Heart right ventricle (tissue), 16 donors: ENCODE measurements at regions not wholly inside any gene's neighbourhood (a gene's known extent, or its start where the extent isn't known, plus 50 kb on each side); places are given as distances from the start of the nearest gene placed in this dataset.

Source experiments
- ATAC-seq, 8 donors: fragments of 200-7000 bp; cut with Tn5 transposase; one replicate each; pipeline ENCODE4 v1.9.1; 2020; ENCODE audit warnings: mild to moderate bottlenecking in 8 of 8, moderate library complexity in 8 of 8, moderate number of reproducible peaks in 1 of 8
- DNase-seq, 2 donors: peaks; one replicate each; pipeline ENCODE4 v3.0.0-alpha.2; 2020
- H3K27ac ChIP-seq, 10 donors: fragments of 200-600 bp; sonication (generic) in 2 of 10; one replicate each; pipeline versions ENCODE4 v1.5.0 to v1.8.0; 2020 to 2022; ENCODE audit warnings: mild to moderate bottlenecking in 3 of 10
- H3K27me3 ChIP-seq, 7 donors: fragments of 200-600 bp; one replicate each; pipeline ENCODE4 v1.8.0; 2021 to 2022; ENCODE audit warnings: mild to moderate bottlenecking in 2 of 7
- H3K36me3 ChIP-seq, 9 donors: fragments of 200-600 bp; sonication (generic) in 1 of 9; one replicate each; pipeline versions ENCODE4 v1.5.0 to v1.8.0; 2020 to 2022; ENCODE audit warnings: mild to moderate bottlenecking in 2 of 9
- H3K4me1 ChIP-seq, 9 donors: fragments of 200-600 bp; sonication (generic) in 1 of 9; one replicate each; pipeline versions ENCODE4 v1.5.0 to v1.8.0; 2020 to 2022; ENCODE audit warnings: mild to moderate bottlenecking in 4 of 9
- H3K4me3 ChIP-seq, 10 donors: fragments of 200-600 bp; sonication (generic) in 2 of 10; one replicate each; pipeline versions ENCODE4 v1.5.0 to v1.8.0; 2020 to 2022; ENCODE audit warnings: mild to moderate bottlenecking in 7 of 10, moderate library complexity in 2 of 10
- H3K9me3 ChIP-seq, 11 donors: fragments of 200-600 bp in 10 of 11; sonication (generic) in 2 of 11; one replicate each; pipeline versions ENCODE4 v1.5.0 to v1.8.0; 2013 to 2022; ENCODE audit warnings: mild to moderate bottlenecking in 2 of 11, control low read depth in 1 of 11, moderate library complexity in 1 of 11
- CTCF ChIP-seq, 9 donors: fragments of 200-600 bp; sonication (generic) in 2 of 9; IDR thresholded peaks; one replicate each; pipeline versions ENCODE4 v1.5.0 to v1.8.0; 2021 to 2022; ENCODE audit warnings: antibody characterized with exemption in 9 of 9, mild to moderate bottlenecking in 5 of 9, moderate library complexity in 1 of 9
- WGBS, 2 donors: extraction: QIAGEN DNeasy Blood & Tissue Kit; methylation state at CpG; one replicate each; pipeline ENCODE4 v1.1.7; 2013; ENCODE audit warnings: inconsistent platforms in 1 of 2; 5-methylcytosine and 5-hydroxymethylcytosine counted together
- intact Hi-C, 10 donors: fragments of 100-400 bp; cut with DNase I; formaldehyde crosslinking; loops; one replicate each; pipeline versions ENCODE4 v1.11.1 to v1.14.2; 2022
- donor health status: Arrhythmogenic right ventricular cardiomyopathy.
- donor health status: ischemic (EF 13 %, LVEDD 7.1; RV severe dilation, severe dysfunction).
- donor health status: healthy with polysubstance abuse.
- donor health status: DM: no; HTN: yes; CAD: no.
- donor health status: DM: no; HTN: no; CAD: no.
- donor health status: ischemic (EF 25% LVEDD 6.9; RV normal size, moderate dysfunction).
- donor health status: ischemic (EF 25% LVEDD 5.7; RV mildly dilated, moderate dysfunction).
- donor health status: healthy.
- donor health status: DM: yes; HTN: yes; CAD: no.
- donor health status: Ischemic cardiomyopathy.
- donor health status: ischemic (EF 35%, LVEDD 5.7; RV mildly dilated, moderate dysfunction).
- donor health status: nonischemic (EF 11% LVEDD 7.7; RV severe dilation, severe dysfunction).
- donor health status: DM: yes; HTN: yes; CAD: no.
- donor health status: PGD.
- donor health status: ischemic (EF 29% LVEDD 5.4; RV normal size, mild dysfunction).
- donor health status: nonischemic (EF 23%, LVEDD 6.1; RV moderate dilation, normal function).

- 23 to 26% methylated on average over 15 of the region's 15 CpGs for WGBS, 2 donors
- ATAC-seq (no peak), DNase-seq (no peak)
- H3K27me3 ChIP-seq: peaks cover 0 to 81% (median 63%) of the 10 kb centered on the region in 7 donors
- peaks cover 0 to 17% (median 4%) of the 10 kb centered on the region in 11 donors for H3K9me3 ChIP-seq
- H3K27ac ChIP-seq: no peak overlapping the region
- H3K4me3 ChIP-seq: peak overlapping the region in 2 of 10 donors; percentile 38 to 41
- H3K36me3 ChIP-seq: no peaks in the 10 kb centered on the region
- peaks cover 0 to 13% (median 7%) of the 10 kb centered on the region in 9 donors for H3K4me1 ChIP-seq
- TF ChIP-seq CTCF (IDR thresholded peaks at IDR 0.05): no peak
- intact Hi-C loops: no loop called here
Measured at GRCh38 chr10:120978589-120979252, 127.6 kb downstream of the WDR11 start.

- DNase-seq (no peak), ATAC-seq (peak in 1 of 8 donors; percentile 58)
- H3K27me3 ChIP-seq: peaks cover 0 to 76% (median 61%) of the 10 kb centered on the region in 7 donors
- H3K27ac ChIP-seq: no peak overlapping the region
- peaks cover 0 to 13% (median 7%) of the 10 kb centered on the region in 9 donors for H3K4me1 ChIP-seq
- H3K36me3 ChIP-seq: no peaks in the 10 kb centered on the region
- intact Hi-C loops: no loop called here
- peaks cover 0 to 8% (median 3%) of the 10 kb centered on the region in 11 donors for H3K9me3 ChIP-seq
- H3K4me3 ChIP-seq: peak overlapping the region in 8 of 10 donors; percentile 0 to 41 (median 34)
- 4% methylated on average over 68 of the region's 68 CpGs for WGBS, 2 donors
- TF ChIP-seq CTCF (IDR thresholded peaks at IDR 0.05): no peak
Measured at GRCh38 chr10:120979435-120980278, 128.5 kb downstream of the WDR11 start.

- no peaks in the 10 kb centered on the region for H3K36me3 ChIP-seq
- H3K9me3 ChIP-seq: no peaks in the 10 kb centered on the region
- 52 to 57% methylated on average over 18 of the region's 18 CpGs for WGBS, 2 donors
- no peak overlapping the region for H3K4me3 ChIP-seq
- intact Hi-C loops: no loop called here
- ATAC-seq: no peak
- H3K4me1 ChIP-seq: peaks cover 0 to 13% (median 7%) of the 10 kb centered on the region in 9 donors
- TF ChIP-seq CTCF (IDR thresholded peaks at IDR 0.05): no peak
- no peak overlapping the region for H3K27ac ChIP-seq
- peaks cover 0 to 74% (median 58%) of the 10 kb centered on the region in 7 donors for H3K27me3 ChIP-seq
- no peak for DNase-seq
Measured at GRCh38 chr10:120980279-120981255, 129.4 kb downstream of the WDR11 start.
